ENCODE measurements at regions not wholly inside any gene's neighbourhood (a gene's known extent, or its start where the extent isn't known, plus 50 kb on each side); places are given as distances from the start of the nearest gene placed in this dataset.

GRCh38 chr1:209205039-209205438 lies 378.5 kb upstream of the CAMK1G start:
- in situ Hi-C loops (cut with HindIII; ENCODE audit: low sequenced_read_pairs), result no loop called here
- no peak for TF ChIP-seq CTCF (IDR thresholded peaks at IDR 0.05; ENCODE audit: low read depth, low read length, missing control alignments)

GRCh38 chr1:209207126-209207700 lies 376.3 kb upstream of the CAMK1G start:
- TF ChIP-seq CTCF (IDR thresholded peaks at IDR 0.05; ENCODE audit: low read depth, low read length, missing control alignments), result no peak
- DNase-seq (ENCODE audit: low read depth), result no peak
- H3K4me3 ChIP-seq (ENCODE audit: low read depth, low read length), result no peak overlapping the region
- in situ Hi-C loops (cut with HindIII; ENCODE audit: low sequenced_read_pairs), result no loop called here

More at GRCh38 chr1:209205039-209205438, 378.5 kb upstream of the CAMK1G start:
- no peak overlapping the region for H3K4me3 ChIP-seq (ENCODE audit: low read depth, low read length)
- DNase-seq (ENCODE audit: low read depth), result no peak

GRCh38 chr1:209207701-209208286 lies 375.7 kb upstream of the CAMK1G start:
- TF ChIP-seq CTCF (IDR thresholded peaks at IDR 0.05; ENCODE audit: low read depth, low read length, missing control alignments), result peak; percentile 86
- DNase-seq (ENCODE audit: low read depth), result peak; percentile 53
- peak overlapping the region; percentile 30 for H3K4me3 ChIP-seq (ENCODE audit: low read depth, low read length)
- in situ Hi-C loops (cut with HindIII; ENCODE audit: low sequenced_read_pairs), result no loop called here

GRCh38 chr1:209208648-209209047 lies 374.9 kb upstream of the CAMK1G start:
- TF ChIP-seq CTCF (IDR thresholded peaks at IDR 0.05; ENCODE audit: low read depth, low read length, missing control alignments), result no peak
- H3K4me3 ChIP-seq (ENCODE audit: low read depth, low read length), result no peak overlapping the region
- in situ Hi-C loops (cut with HindIII; ENCODE audit: low sequenced_read_pairs), result no loop called here
- no peak for DNase-seq (ENCODE audit: low read depth)

GRCh38 chr1:209213989-209214388 lies 369.5 kb upstream of the CAMK1G start:
- no peak overlapping the region for H3K4me3 ChIP-seq (ENCODE audit: low read depth, low read length)
- no peak for DNase-seq (ENCODE audit: low read depth)
- TF ChIP-seq CTCF (IDR thresholded peaks at IDR 0.05; ENCODE audit: low read depth, low read length, missing control alignments), result no peak
- in situ Hi-C loops (cut with HindIII; ENCODE audit: low sequenced_read_pairs), result no loop called here

GRCh38 chr1:209215826-209216225 lies 367.7 kb upstream of the CAMK1G start:
- in situ Hi-C loops (cut with HindIII; ENCODE audit: low sequenced_read_pairs), result no loop called here
- H3K4me3 ChIP-seq (ENCODE audit: low read depth, low read length), result no peak overlapping the region
- no peak for DNase-seq (ENCODE audit: low read depth)

More at GRCh38 chr1:209215826-209216225, 367.7 kb upstream of the CAMK1G start:
- TF ChIP-seq CTCF (IDR thresholded peaks at IDR 0.05; ENCODE audit: low read depth, low read length, missing control alignments), result no peak

All from astrocyte of the cerebellum (primary cell).